ENCODE measurements at regions not wholly inside any gene's neighbourhood (a gene's known extent, or its start where the extent isn't known, plus 50 kb on each side); places are given as distances from the start of the nearest gene placed in this dataset.

GRCh38 chrX:10393241-10393640 is 227.1 kb downstream of the MID1 start:
- DNase-seq (ENCODE audit: low spot score): no peak

- DNase-seq (ENCODE audit: low spot score): no peak
Observed at GRCh38 chrX:10393899-10394298, 226.5 kb downstream of the MID1 start.

DNA sequence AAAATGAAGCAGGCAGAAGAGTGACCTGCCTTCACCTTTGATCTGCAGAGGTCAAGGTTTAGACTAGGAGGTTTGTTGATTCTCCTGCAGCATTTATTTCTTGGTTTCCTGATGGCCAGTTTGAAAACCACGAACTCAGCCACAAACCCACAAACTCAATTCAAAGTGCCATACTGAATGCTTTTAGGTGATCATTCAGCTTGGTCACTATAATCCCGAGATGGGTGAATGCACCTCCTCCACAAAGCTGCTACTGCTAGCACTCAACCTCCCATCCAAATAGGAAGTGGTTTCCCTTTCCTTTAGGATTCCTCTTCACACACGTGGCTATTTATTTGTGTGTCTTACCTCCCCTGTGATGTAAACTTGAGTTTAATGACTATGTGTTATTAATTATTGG is 225.2 kb downstream of the MID1 start:
- DNase-seq (ENCODE audit: low spot score): no peak

Measured in RKO (cell line).